Left lung (tissue), 4 donors: ENCODE measurements at regions not wholly inside any gene's neighbourhood (a gene's known extent, or its start where the extent isn't known, plus 50 kb on each side); places are given as distances from the start of the nearest gene placed in this dataset.

Source experiments
- ATAC-seq: fragments of 200-7000 bp; cut with Tn5 transposase; one replicate; pipeline ENCODE4 v1.9.1; 2020; ENCODE audit warnings: moderate library complexity
- DNase-seq, 4 donors: peaks; one replicate each; pipeline ENCODE4 v3.0.0-alpha.2; 2013 to 2020
- H3K27ac ChIP-seq, 2 donors: fragments of 200-600 bp; sonication (generic) in 1 of 2; one replicate each; pipeline versions ENCODE4 v1.5.0 to v1.8.0; 2020 to 2021
- H3K27me3 ChIP-seq, 2 donors: fragments of 200-600 bp; sonication (generic) in 1 of 2; one replicate each; pipeline versions ENCODE4 v1.5.0 to v1.8.0; 2020 to 2021
- H3K36me3 ChIP-seq, 2 donors: fragments of 200-600 bp; sonication (generic) in 1 of 2; one replicate each; pipeline versions ENCODE4 v1.5.0 to v1.8.0; 2020 to 2021
- H3K4me1 ChIP-seq, 2 donors: fragments of 200-600 bp; one replicate each; pipeline ENCODE4 v1.8.0; 2021
- H3K4me3 ChIP-seq, 2 donors: fragments of 200-600 bp; sonication (generic) in 1 of 2; one replicate each; pipeline versions ENCODE4 v1.5.0 to v1.8.0; 2020 to 2021; ENCODE audit warnings: mild to moderate bottlenecking in 1 of 2
- H3K9me3 ChIP-seq, 2 donors: fragments of 200-600 bp; sonication (generic) in 1 of 2; one replicate each; pipeline versions ENCODE4 v1.5.0 to v1.8.0; 2020 to 2021
- CTCF ChIP-seq, 2 donors: fragments of 200-600 bp; sonication (generic) in 1 of 2; IDR thresholded peaks; one replicate each; pipeline versions ENCODE4 v1.5.0 to v1.8.0; 2021; ENCODE audit warnings: antibody characterized with exemption in 2 of 2
- intact Hi-C, 2 donors: fragments of 100-400 bp; cut with DNase I; formaldehyde crosslinking; loops; one replicate each; pipeline versions ENCODE4 v1.11.2 to v1.14.2; 2022
- donor health status: DM: no; HTN: yes; CAD: no.
- donor health status: DM: no; HTN: no; CAD: no.

- DNase-seq (no peak), ATAC-seq (no peak)
- TF ChIP-seq CTCF (IDR thresholded peaks at IDR 0.05) = no peak
- H3K27ac ChIP-seq = no peak overlapping the region
- H3K36me3 ChIP-seq = no peaks in the 10 kb centered on the region
- intact Hi-C loops = no loop called here
- H3K27me3 ChIP-seq = no peaks in the 10 kb centered on the region
- peaks cover 0 to 8% of the 10 kb centered on the region in 2 donors for H3K9me3 ChIP-seq
- no peaks in the 10 kb centered on the region for H3K4me1 ChIP-seq
- H3K4me3 ChIP-seq = no peak overlapping the region
These were observed 201.4 kb upstream of the LRP1B start for GRCh38 chr2:142332196-142332595.

- TF ChIP-seq CTCF (IDR thresholded peaks at IDR 0.05) = no peak
- intact Hi-C loops = no loop called here
- H3K4me3 ChIP-seq = no peak overlapping the region
- H3K27me3 ChIP-seq = no peaks in the 10 kb centered on the region
- H3K9me3 ChIP-seq = peaks cover 0 to 8% of the 10 kb centered on the region in 2 donors
- no peak overlapping the region for H3K27ac ChIP-seq
- no peaks in the 10 kb centered on the region for H3K4me1 ChIP-seq
- ATAC-seq = no peak
- DNase-seq = no peak
- no peaks in the 10 kb centered on the region for H3K36me3 ChIP-seq
These were observed 199.6 kb upstream of the LRP1B start for GRCh38 chr2:142330458-142330857.

- H3K36me3 ChIP-seq = no peaks in the 10 kb centered on the region
- ATAC-seq = no peak
These were observed 195.1 kb upstream of the LRP1B start for GRCh38 chr2:142325870-142326269.

GRCh38 chr2:142323206-142323605, 192.4 kb upstream of the LRP1B start:
- H3K27me3 ChIP-seq = no peaks in the 10 kb centered on the region
- no peak for ATAC-seq

More at GRCh38 chr2:142325870-142326269, 195.1 kb upstream of the LRP1B start:
- Histone ChIP-seq H3K4me1 (no peaks in the 10 kb centered on the region), H3K9me3 (no peaks in the 10 kb centered on the region), H3K27me3 (no peaks in the 10 kb centered on the region), H3K27ac (no peak overlapping the region), H3K4me3 (no peak overlapping the region)
- intact Hi-C loops = no loop called here
- DNase-seq = no peak
- TF ChIP-seq CTCF (IDR thresholded peaks at IDR 0.05) = no peak

GRCh38 chr2:142321706-142322280, 191.0 kb upstream of the LRP1B start:
- Histone ChIP-seq H3K4me1 (no peaks in the 10 kb centered on the region), H3K4me3 (no peak overlapping the region), H3K27me3 (no peaks in the 10 kb centered on the region), H3K36me3 (no peaks in the 10 kb centered on the region), H3K27ac (no peak overlapping the region), H3K9me3 (no peaks in the 10 kb centered on the region)
- ATAC-seq = no peak
- no peak for DNase-seq
- intact Hi-C loops = no loop called here
- TF ChIP-seq CTCF (IDR thresholded peaks at IDR 0.05) = no peak

More at GRCh38 chr2:142323206-142323605, 192.4 kb upstream of the LRP1B start:
- no peaks in the 10 kb centered on the region for H3K36me3 ChIP-seq
- TF ChIP-seq CTCF (IDR thresholded peaks at IDR 0.05) = no peak
- H3K4me1 ChIP-seq = no peaks in the 10 kb centered on the region
- H3K9me3 ChIP-seq = no peaks in the 10 kb centered on the region
- H3K27ac ChIP-seq = no peak overlapping the region
- no peak overlapping the region for H3K4me3 ChIP-seq
- intact Hi-C loops = no loop called here
- no peak for DNase-seq
